Stimulated activated CD4-positive, alpha-beta T cell treated with anti-CD3 and anti-CD28 coated beads, TNF-alpha, amount 100 ng/mL, for 48 hours (primary cell): ENCODE measurements at regions not wholly inside any gene's neighbourhood (a gene's known extent, or its start where the extent isn't known, plus 50 kb on each side); places are given as distances from the start of the nearest gene placed in this dataset.
"Not testable (repeated sequence)": the region's sequence is repeated elsewhere in the genome, so short reads cannot be mapped to it uniquely, and the experiment has no call there.

Source experiments
- DNase-seq, 3 donors: peaks; one replicate each; pipeline ENCODE4 v3.0.0-alpha.2; 2020; ENCODE audit warnings: low read depth in 3 of 3

- DNase-seq, result not testable (repeated sequence)
These were observed 91.2 kb upstream of the SVIL start for GRCh38 chr10:29725927-29726326.

DNA sequence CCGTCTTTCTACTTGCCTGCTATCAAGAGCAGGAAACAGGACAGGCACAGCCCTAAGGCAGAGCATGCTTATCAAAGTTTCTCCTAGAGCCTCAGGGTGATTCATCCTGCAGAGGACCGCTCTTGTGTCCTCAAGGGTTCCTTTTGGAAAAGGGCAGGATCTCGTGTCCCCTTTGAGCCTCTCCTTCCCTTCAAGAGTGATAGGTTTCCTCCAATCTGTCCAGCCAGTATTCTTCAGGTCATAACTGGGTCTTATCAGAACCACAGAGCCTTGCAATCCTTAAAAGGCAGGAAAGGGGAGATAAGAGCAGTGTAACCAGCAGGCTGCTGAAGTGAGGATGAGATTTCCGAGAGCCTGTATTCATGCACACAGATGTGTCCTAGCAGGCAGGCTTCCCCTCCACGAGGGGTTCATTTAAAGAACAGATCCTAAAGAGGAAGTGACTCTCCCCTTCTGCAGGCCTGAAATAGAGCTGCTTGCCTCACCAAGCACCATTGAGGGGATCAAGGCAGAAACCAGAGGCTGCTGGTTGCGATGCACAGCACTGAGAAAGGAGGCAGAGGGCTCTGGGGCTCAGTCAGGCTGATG lies 90.5 kb upstream of the SVIL start:
- no peak for DNase-seq

DNA sequence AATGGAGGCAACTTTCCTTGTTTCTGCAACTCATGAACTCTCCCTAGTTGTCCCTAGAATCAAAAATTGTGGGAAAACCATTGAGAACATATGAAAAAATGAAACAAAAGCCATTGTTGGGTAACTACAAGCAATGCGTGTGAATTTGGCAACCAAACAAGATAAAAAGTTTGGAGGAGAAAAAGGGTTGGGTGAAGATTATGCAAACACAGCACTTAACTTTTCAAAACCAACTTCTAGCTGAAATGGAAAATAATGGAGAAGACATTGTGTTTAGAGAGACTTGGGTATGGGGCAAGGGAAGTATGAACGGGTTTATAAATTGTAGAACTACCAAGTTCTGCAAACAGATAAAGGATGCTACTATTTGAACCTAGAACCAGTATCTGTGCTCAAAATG lies 89.0 kb upstream of the SVIL start:
- DNase-seq, result no peak

GRCh38 chr10:29722777-29723176 lies 88.0 kb upstream of the SVIL start:
- no peak for DNase-seq

GRCh38 chr10:29720149-29720548 lies 85.4 kb upstream of the SVIL start:
- no peak for DNase-seq

DNA sequence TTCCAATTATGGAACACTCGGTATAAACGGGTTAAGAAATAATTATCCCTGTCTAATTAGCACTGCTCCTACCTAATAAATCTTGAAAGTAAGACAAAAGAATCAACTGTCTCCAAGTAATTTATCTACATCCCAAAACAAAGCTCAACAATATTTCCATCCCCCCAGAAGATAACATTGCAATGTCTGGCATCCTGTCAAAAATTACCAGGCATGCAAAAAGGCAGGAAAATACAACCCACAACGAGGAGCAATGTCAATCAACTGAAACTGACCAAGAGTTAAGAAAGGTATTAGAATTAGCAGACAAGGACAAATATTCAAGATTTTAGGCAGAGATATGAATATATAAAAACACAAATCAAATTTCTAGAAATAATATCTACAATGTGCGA lies 84.5 kb upstream of the SVIL start:
- no peak for DNase-seq

- DNase-seq, result no peak
These were observed 80.5 kb upstream of the SVIL start for GRCh38 chr10:29715296-29715695.

GRCh38 chr10:29714096-29714874 lies 79.5 kb upstream of the SVIL start:
- no peak for DNase-seq

GRCh38 chr10:29713450-29713849 lies 78.7 kb upstream of the SVIL start:
- no peak for DNase-seq

GRCh38 chr10:29712108-29712507 lies 77.3 kb upstream of the SVIL start:
- no peak for DNase-seq

DNA sequence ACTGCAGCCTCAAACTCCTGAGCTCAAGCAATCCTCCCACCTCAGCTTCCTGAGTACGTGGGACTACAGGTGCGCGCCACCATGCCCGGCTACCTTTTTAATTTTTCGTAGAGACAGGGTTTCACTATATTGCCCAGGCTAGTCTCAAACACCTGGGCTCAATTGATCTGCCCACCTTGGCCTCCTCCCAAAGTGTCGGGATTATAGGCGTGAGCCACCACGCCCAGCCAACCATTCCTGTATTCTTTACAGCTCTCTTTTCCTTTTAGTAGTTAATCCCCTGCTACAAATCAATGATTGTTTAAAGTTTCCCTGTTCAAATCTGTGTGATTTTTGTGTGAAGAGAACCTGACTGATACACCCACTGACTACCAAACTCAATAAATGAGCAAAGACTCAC lies 75.4 kb upstream of the SVIL start:
- DNase-seq, result no peak

- DNase-seq, result no peak
These were observed 74.8 kb upstream of the SVIL start for GRCh38 chr10:29709484-29710002.

DNA sequence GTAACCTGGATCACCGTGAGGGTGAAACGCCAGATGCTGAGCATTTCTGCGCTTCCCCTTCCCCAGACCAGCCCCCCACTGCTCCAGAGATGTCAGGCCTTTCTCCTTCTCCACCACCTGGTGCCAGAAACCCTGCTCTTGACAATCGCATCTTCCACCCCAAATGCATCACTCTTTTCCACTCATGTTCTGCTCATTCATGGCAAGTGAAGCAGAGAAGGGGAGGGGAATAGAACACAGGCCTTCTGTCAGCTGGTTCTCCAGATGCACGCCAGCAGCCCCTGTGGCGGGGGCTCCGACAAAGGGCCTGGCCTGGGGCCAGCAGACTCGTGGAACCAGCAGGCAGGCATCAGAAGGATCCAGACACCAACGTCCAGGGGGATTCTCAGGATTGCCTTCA lies 68.5 kb upstream of the SVIL start:
- DNase-seq, result no peak

- no peak for DNase-seq
These were observed 67.7 kb upstream of the SVIL start for GRCh38 chr10:29702273-29703164.

GRCh38 chr10:29701306-29701705 lies 66.5 kb upstream of the SVIL start:
- DNase-seq, result no peak

- no peak for DNase-seq
These were observed 64.8 kb upstream of the SVIL start for GRCh38 chr10:29699621-29700020.

DNA sequence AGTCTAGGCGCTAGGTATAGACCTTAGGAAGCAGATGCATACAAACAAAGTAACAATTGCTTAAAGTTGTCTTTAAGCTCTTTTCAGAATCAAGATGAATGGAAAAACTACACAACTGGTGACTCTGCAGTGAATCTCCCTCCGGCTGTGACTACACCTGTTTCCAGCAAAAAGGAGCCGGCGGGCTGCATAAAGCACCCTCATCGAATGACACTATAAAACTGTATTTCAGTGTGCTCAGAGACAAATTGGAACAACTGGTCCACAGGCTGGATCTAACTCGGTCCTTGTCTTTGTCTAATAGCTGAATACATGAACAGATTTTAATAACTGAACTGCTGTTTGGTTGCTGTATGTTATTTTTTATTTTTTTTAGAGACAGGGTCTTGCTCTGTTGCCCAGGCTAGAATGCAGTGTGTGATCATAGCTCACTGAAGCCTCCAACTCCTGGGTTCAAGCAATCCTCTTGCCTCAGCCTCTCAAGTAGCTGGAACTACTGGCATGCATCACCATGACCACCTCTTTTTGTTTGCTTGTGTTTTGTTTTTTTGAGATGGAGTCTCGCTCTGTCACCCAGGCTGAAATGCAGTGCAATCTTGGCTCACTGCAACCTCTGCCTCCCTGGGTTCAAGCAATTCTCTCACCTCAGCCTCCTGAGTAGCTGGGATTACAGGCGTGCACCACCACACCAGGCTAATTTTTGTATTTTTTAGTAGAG lies 64.2 kb upstream of the SVIL start:
- no peak for DNase-seq

GRCh38 chr10:29696581-29696980 lies 61.8 kb upstream of the SVIL start:
- not testable (repeated sequence) for DNase-seq

DNA sequence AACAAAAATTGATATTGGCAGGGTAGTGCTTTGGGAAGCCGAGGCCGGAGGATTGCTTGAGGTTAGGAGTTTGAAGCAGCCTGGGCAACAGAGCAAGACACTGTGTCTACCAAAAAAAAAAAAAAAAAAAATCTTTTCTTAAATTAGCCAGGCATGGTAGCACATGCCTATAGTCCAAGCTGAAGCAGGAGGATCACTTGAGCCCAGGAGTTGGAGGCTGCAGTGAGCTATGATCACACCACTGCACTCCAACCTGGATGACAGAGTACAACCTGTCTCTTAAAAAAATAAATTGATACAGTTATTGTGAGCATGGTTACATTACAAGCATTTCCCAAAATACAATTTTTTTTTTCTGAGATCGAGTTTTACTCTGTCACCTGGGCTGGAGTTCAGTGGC lies 59.4 kb upstream of the SVIL start:
- DNase-seq, result no peak

DNA sequence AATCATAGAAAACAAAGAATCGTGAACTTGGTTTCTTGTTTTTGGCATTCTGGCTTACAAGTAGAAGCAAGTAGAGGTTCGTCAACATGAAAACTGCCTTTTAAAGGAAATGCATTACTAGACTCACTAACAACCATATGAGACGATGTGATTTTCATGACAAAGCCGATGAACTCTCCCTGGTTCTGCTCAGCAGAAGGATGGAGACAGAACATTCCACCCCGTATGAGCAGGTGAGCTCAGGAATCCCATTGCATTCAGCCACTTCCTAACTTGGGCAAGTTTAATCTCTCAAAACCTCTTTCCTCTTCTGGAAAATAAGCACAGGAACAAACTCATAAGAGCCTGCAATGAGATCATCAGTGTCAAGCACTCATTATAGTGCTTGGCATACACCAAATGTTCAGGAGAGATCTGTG lies 57.4 kb upstream of the SVIL start:
- no peak for DNase-seq

DNA sequence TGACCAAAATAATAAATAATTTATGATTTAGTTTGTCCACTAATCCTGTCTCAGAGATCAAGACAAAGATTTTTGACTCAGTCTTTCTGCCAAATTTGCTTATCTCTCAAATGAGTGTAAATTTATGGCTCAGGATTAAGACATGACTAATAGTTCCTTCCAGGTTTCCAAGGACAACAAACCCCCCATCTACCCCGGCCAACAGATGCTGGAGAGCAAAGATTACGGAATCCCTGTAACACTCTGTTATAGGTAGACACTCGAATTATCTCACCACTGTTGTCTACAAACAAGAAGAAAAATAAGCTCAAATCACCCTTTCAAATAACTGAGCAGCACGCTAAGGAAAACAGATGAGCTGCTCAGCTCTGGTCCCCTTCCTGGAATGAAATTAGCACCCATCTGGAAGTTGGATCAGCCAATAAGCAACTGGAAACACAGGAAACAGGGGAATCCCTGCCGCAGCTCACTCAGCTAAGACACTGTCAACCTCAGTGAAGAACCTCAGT lies 56.8 kb upstream of the SVIL start:
- DNase-seq, result no peak

DNA sequence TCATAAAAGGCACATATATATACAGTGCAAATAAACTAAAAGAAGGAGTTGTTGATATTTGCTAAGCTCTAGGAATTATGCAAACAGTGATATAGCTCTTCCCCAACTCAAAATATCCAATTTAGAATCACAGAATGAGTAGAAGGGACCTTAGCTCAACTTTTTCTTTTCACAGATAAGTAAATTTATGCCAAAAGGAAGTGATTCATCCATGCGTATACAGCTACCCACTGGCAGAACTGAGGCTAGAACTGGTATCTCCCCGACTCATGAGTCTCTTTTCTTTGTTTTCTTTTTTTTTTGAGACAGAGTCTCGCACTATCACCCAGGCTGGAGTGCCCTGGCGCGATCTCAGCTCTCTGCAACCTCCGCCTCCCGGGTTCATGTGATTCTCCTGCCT lies 54.2 kb upstream of the SVIL start:
- no peak for DNase-seq
